ENCODE measurements at regions not wholly inside any gene's neighbourhood (a gene's known extent, or its start where the extent isn't known, plus 50 kb on each side); places are given as distances from the start of the nearest gene placed in this dataset. TPM values are rescaled to one million over a fixed set of nuclear protein-coding genes. Genes with fewer than 3 reads are reported as not detected.

- no peak for DNase-seq (ENCODE audit: extremely low spot score in 2 of 2)
- Histone ChIP-seq H3K27me3 (no peaks in the 10 kb centered on the region), H3K4me1 (no peaks in the 10 kb centered on the region), H3K4me3 (no peak overlapping the region), H3K9me3 (no peaks in the 10 kb centered on the region), H3K27ac (no peak overlapping the region), H3K36me3 (no peaks in the 10 kb centered on the region)
- intact Hi-C loops (cut with DNase I), result no loop called here
- TF ChIP-seq CTCF (IDR thresholded peaks at IDR 0.05), result no peak
- no peak for TF ChIP-seq POLR2AphosphoS5 (IDR thresholded peaks at IDR 0.05; ENCODE audit: insufficient read depth in 1 of 2, low read depth in 1 of 2)
- TF ChIP-seq POLR2A (IDR thresholded peaks at IDR 0.05), result no peak
These were observed 51.9 kb upstream of the KRR1 start for GRCh38 chr12:75563351-75563750.

- H3K4me1 ChIP-seq, result no peaks in the 10 kb centered on the region
- intact Hi-C loops (cut with DNase I), result no loop called here
- no peaks in the 10 kb centered on the region for H3K9me3 ChIP-seq
- H3K4me3 ChIP-seq, result no peak overlapping the region
- DNase-seq (ENCODE audit: extremely low spot score in 2 of 2), result no peak
- H3K27me3 ChIP-seq, result no peaks in the 10 kb centered on the region
- no peak for TF ChIP-seq CTCF (IDR thresholded peaks at IDR 0.05)
- no peak for TF ChIP-seq POLR2A (IDR thresholded peaks at IDR 0.05)
- no peak for TF ChIP-seq POLR2AphosphoS5 (IDR thresholded peaks at IDR 0.05; ENCODE audit: insufficient read depth in 1 of 2, low read depth in 1 of 2)
- no peaks in the 10 kb centered on the region for H3K36me3 ChIP-seq
- no peak overlapping the region for H3K27ac ChIP-seq
These were observed 50.5 kb upstream of the KRR1 start for GRCh38 chr12:75561921-75562320.

Small RNA genes lying in the stretch of these regions (small RNA-seq; reads per million reads assigned to genes)
- not detected for gene AC011611.1
- not detected for gene AC011611.6
- not detected for gene RF00156
- not detected for gene RN7SL734P

All from vagina (tissue), 2 donors.